Hindlimb muscle (tissue), 1 donor: ENCODE measurements at regions not wholly inside any gene's neighbourhood (a gene's known extent, or its start where the extent isn't known, plus 50 kb on each side); places are given as distances from the start of the nearest gene placed in this dataset.
"Not testable (repeated sequence)": the region's sequence is repeated elsewhere in the genome, so short reads cannot be mapped to it uniquely, and the experiment has no call there.

Experiments
- DNase-seq: peaks from one replicate; pipeline ENCODE4 v3.0.0-alpha.2; 2013

GRCh38 chr6:85356743-85357142 is 93.1 kb upstream of the NT5E start:
- not testable (repeated sequence) for DNase-seq

- no peak for DNase-seq
Measured at GRCh38 chr6:85355816-85356215, 94.1 kb upstream of the NT5E start.

GRCh38 chr6:85354761-85355618 is 94.9 kb upstream of the NT5E start:
- peak; percentile 79 for DNase-seq

- DNase-seq, result no peak
Measured at GRCh38 chr6:85353012-85353411, 96.9 kb upstream of the NT5E start.

GRCh38 chr6:85348643-85349042 is 101.2 kb upstream of the NT5E start:
- DNase-seq, result no peak

GRCh38 chr6:85347812-85348211 is 102.1 kb upstream of the NT5E start:
- no peak for DNase-seq

GRCh38 chr6:85346196-85346595 is 103.7 kb upstream of the NT5E start:
- DNase-seq, result no peak

GRCh38 chr6:85344996-85345395 is 104.9 kb upstream of the NT5E start:
- no peak for DNase-seq

- no peak for DNase-seq
Measured at GRCh38 chr6:85343428-85343827, 106.5 kb upstream of the NT5E start.

GRCh38 chr6:85329196-85329595 is 120.7 kb upstream of the NT5E start:
- no peak for DNase-seq

GRCh38 chr6:85325811-85326210 is 124.1 kb upstream of the NT5E start:
- DNase-seq, result not testable (repeated sequence)

- DNase-seq, result peak; percentile 80
Measured at GRCh38 chr6:85323435-85324040, 126.3 kb upstream of the NT5E start.

GRCh38 chr6:85322446-85323105 is 127.3 kb upstream of the NT5E start:
- DNase-seq, result no peak

- DNase-seq, result peak; percentile 68
Measured at GRCh38 chr6:85321906-85322305, 128.0 kb upstream of the NT5E start.

- DNase-seq, result no peak
Measured at GRCh38 chr6:85314586-85314985, 135.3 kb upstream of the NT5E start.

- DNase-seq, result no peak
Measured at GRCh38 chr6:85300581-85300980, 149.3 kb upstream of the NT5E start.

GRCh38 chr6:85298553-85298952 is 151.3 kb upstream of the NT5E start:
- no peak for DNase-seq

- no peak for DNase-seq
Measured at GRCh38 chr6:85291326-85291725, 158.6 kb upstream of the NT5E start.

- DNase-seq, result no peak
Measured at GRCh38 chr6:85287654-85288053, 162.2 kb upstream of the NT5E start.

- DNase-seq, result no peak
Measured at GRCh38 chr6:85287158-85287557, 162.7 kb upstream of the NT5E start.

GRCh38 chr6:85286507-85286906 is 163.4 kb upstream of the NT5E start:
- DNase-seq, result not testable (repeated sequence)

GRCh38 chr6:85285934-85286333 is 163.9 kb upstream of the NT5E start:
- DNase-seq, result no peak

- no peak for DNase-seq
Measured at GRCh38 chr6:85285114-85285513, 164.8 kb upstream of the NT5E start.

- no peak for DNase-seq
Measured at GRCh38 chr6:85283436-85283835, 166.4 kb upstream of the NT5E start.
